ENCODE measurements at regions not wholly inside any gene's neighbourhood (a gene's known extent, or its start where the extent isn't known, plus 50 kb on each side); places are given as distances from the start of the nearest gene placed in this dataset.

DNA sequence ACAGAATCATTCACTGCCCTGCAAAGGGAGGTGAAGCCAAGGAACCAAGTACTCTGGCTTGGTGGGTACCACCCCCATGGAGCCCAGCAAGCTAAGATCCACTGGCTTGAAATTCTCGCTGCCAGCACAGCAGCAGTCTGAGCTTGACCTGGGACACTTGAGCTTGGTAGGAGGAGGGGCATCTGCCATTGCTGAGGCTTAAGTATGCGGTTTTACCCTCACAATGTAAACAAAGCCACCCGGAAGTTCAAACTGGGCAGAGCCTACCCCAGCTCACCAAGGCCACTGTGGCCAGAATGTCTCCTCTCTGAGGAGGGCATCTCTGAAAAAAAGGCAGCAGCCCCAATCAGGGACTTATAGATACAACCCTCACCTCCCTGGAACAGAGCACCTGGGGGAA lies 1050.0 kb upstream of the GHITM start:
- Histone ChIP-seq H2BK120ac (ENCODE audit: low read depth, low read length) (no peak overlapping the region), H3K4me3 (ENCODE audit: low read length in 2 of 2) (no peak overlapping the region), H3K27ac (replicated peaks; ENCODE audit: low read length) (no peak overlapping the region), H3K27me3 (ENCODE audit: control insufficient read depth in 3 of 3, insufficient read depth in 3 of 3, low read depth in 1 of 3, low read length in 3 of 3) (no peaks in the 10 kb centered on the region), H2BK12ac (ENCODE audit: low read length) (no peak overlapping the region), H3K9me3 (replicated peaks in 1 of 2; ENCODE audit: control insufficient read depth in 2 of 2, insufficient read depth in 1 of 2, low read depth in 1 of 2, low read length in 2 of 2) (no peaks in the 10 kb centered on the region), H4K91ac (ENCODE audit: low read depth, low read length, poor library complexity) (no peak overlapping the region), H3K23ac (ENCODE audit: low read depth, low read length, poor library complexity) (no peak overlapping the region), H2BK5ac (ENCODE audit: low read length) (no peak overlapping the region), H3K4ac (ENCODE audit: low read length) (no peak overlapping the region), H3K14ac (ENCODE audit: low read length) (no peak overlapping the region), H2AFZ (ENCODE audit: low read length) (no peak overlapping the region), H2AK5ac (ENCODE audit: low read depth, low read length) (no peak overlapping the region), H3K18ac (ENCODE audit: low read length) (no peak overlapping the region), H4K8ac (ENCODE audit: low read depth, low read length) (no peak overlapping the region), H3K4me2 (ENCODE audit: insufficient read depth, low read length, poor library complexity, severe bottlenecking) (no peak overlapping the region), H3K4me1 (ENCODE audit: control insufficient read depth in 2 of 2, insufficient read depth in 1 of 2, low read depth in 1 of 2, low read length in 2 of 2) (no peaks in the 10 kb centered on the region), H3K9ac (ENCODE audit: low read depth, low read length, poor library complexity) (no peak overlapping the region), H3K36me3 (replicated peaks in 1 of 2; ENCODE audit: control insufficient read depth in 2 of 2, insufficient read depth in 2 of 2, low read length in 2 of 2) (no peaks in the 10 kb centered on the region), H2BK15ac (ENCODE audit: low read length) (no peak overlapping the region), H3K79me1 (ENCODE audit: low read depth, low read length) (no peaks in the 10 kb centered on the region)
- no CpG with 5 or more reads among the region's 3 CpGs for WGBS, 2 donors (ENCODE audit: extremely low coverage in 2 of 2, insufficient read length in 2 of 2, insufficient replicate concordance in 1 of 2)
- DNase-seq (ENCODE audit: low spot score) = no peak

DNA sequence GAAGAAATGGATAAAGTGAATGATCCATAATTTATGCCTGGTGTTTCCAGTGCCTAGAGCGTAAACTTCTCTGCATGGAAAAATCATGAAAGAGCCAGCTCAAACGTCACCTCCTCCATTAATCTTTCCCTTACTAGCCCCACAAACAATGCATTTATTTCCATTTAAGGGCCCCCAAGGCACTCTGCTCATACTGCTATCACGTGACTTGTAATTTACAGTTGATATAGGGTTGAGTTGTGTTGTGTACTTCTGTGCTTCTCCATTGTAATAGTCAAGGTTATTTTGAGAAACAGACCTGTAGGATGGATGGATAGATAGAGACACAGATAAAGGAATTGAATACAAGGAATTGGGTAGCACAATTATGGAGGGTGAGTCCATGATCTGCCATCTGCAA lies 1034.7 kb upstream of the GHITM start:
- no peak overlapping the region for H3K9ac ChIP-seq (ENCODE audit: low read depth, low read length, poor library complexity)
- H3K14ac ChIP-seq (ENCODE audit: low read length) = no peak overlapping the region
- no peaks in the 10 kb centered on the region for H3K27me3 ChIP-seq (ENCODE audit: control insufficient read depth in 3 of 3, insufficient read depth in 3 of 3, low read depth in 1 of 3, low read length in 3 of 3)
- no peak overlapping the region for H2BK12ac ChIP-seq (ENCODE audit: low read length)
- H3K4me3 ChIP-seq (ENCODE audit: low read length in 2 of 2) = no peak overlapping the region
- no peak overlapping the region for H4K91ac ChIP-seq (ENCODE audit: low read depth, low read length, poor library complexity)
- no peak for DNase-seq (ENCODE audit: low spot score)
- peaks cover 0 to 5% of the 10 kb centered on the region in 2 donors for H3K9me3 ChIP-seq (replicated peaks in 1 of 2; ENCODE audit: control insufficient read depth in 2 of 2, insufficient read depth in 1 of 2, low read depth in 1 of 2, low read length in 2 of 2)
- H3K79me1 ChIP-seq (ENCODE audit: low read depth, low read length) = no peaks in the 10 kb centered on the region
- no peak overlapping the region for H3K18ac ChIP-seq (ENCODE audit: low read length)
- H2BK120ac ChIP-seq (ENCODE audit: low read depth, low read length) = no peak overlapping the region
- H3K23ac ChIP-seq (ENCODE audit: low read depth, low read length, poor library complexity) = no peak overlapping the region
- H2AFZ ChIP-seq (ENCODE audit: low read length) = no peak overlapping the region
- H2BK5ac ChIP-seq (ENCODE audit: low read length) = no peak overlapping the region
- no peak overlapping the region for H3K4me2 ChIP-seq (ENCODE audit: insufficient read depth, low read length, poor library complexity, severe bottlenecking)
- no peaks in the 10 kb centered on the region for H3K36me3 ChIP-seq (replicated peaks in 1 of 2; ENCODE audit: control insufficient read depth in 2 of 2, insufficient read depth in 2 of 2, low read length in 2 of 2)
- no peak overlapping the region for H4K8ac ChIP-seq (ENCODE audit: low read depth, low read length)
- H3K4me1 ChIP-seq (ENCODE audit: control insufficient read depth in 2 of 2, insufficient read depth in 1 of 2, low read depth in 1 of 2, low read length in 2 of 2) = no peaks in the 10 kb centered on the region
- H2AK5ac ChIP-seq (ENCODE audit: low read depth, low read length) = no peak overlapping the region
- H2BK15ac ChIP-seq (ENCODE audit: low read length) = no peak overlapping the region
- H3K27ac ChIP-seq (replicated peaks; ENCODE audit: low read length) = no peak overlapping the region
- no peak overlapping the region for H3K4ac ChIP-seq (ENCODE audit: low read length)
- no CpG with 5 or more reads among the region's 3 CpGs for WGBS, 2 donors (ENCODE audit: extremely low coverage in 2 of 2, insufficient read length in 2 of 2, insufficient replicate concordance in 1 of 2)

DNA sequence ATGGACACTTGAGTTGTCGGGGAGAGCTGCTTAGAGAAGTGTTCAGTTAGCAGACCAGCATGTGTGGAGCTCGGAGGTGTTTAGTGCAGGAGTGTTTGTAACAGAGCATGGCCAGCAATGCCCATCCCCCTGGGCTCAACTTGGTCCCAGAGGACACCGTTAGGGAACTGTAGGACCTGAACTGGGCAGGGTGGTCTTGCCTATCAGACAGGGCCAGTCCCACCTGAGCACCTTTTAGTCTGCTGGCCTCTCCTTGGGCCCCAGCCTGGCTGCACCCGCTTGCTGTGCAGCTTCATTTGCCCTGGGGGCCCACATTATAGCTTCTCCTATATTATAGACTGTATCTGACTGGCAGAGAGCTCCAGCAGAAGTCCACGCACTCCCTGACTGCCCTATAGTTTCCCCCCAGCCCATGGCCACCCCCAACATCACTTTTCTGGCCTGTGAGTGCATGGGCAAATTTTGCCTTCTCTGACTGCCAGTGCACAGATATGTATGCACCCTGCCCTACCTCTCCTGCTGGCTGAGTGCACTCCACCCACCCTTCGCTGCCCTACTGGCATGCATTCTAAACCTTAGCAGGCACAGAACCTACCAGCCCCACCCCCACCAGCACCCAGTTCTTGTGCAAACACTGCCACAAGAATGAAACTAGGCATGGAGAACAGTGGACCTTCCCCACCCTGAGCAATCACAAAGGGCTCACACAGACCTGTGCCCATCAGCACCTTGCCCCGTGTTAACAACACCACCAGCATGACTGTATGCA lies 1030.6 kb upstream of the GHITM start:
- DNase-seq (ENCODE audit: low spot score) = no peak
- Histone ChIP-seq H3K9ac (ENCODE audit: low read depth, low read length, poor library complexity) (no peak overlapping the region), H4K8ac (ENCODE audit: low read depth, low read length) (peak overlapping the region; percentile 43), H3K27ac (replicated peaks; ENCODE audit: low read length) (no peak overlapping the region), H2AK5ac (ENCODE audit: low read depth, low read length) (no peak overlapping the region), H2BK12ac (ENCODE audit: low read length) (no peak overlapping the region), H3K79me1 (ENCODE audit: low read depth, low read length) (no peaks in the 10 kb centered on the region), H2BK15ac (ENCODE audit: low read length) (no peak overlapping the region), H2BK120ac (ENCODE audit: low read depth, low read length) (no peak overlapping the region), H2AFZ (ENCODE audit: low read length) (no peak overlapping the region), H3K4me1 (ENCODE audit: control insufficient read depth in 2 of 2, insufficient read depth in 1 of 2, low read depth in 1 of 2, low read length in 2 of 2) (no peaks in the 10 kb centered on the region), H3K4ac (ENCODE audit: low read length) (no peak overlapping the region), H4K91ac (ENCODE audit: low read depth, low read length, poor library complexity) (no peak overlapping the region), H2BK5ac (ENCODE audit: low read length) (no peak overlapping the region), H3K9me3 (replicated peaks in 1 of 2; ENCODE audit: control insufficient read depth in 2 of 2, insufficient read depth in 1 of 2, low read depth in 1 of 2, low read length in 2 of 2) (peaks cover 0 to 5% of the 10 kb centered on the region in 2 donors), H3K27me3 (ENCODE audit: control insufficient read depth in 3 of 3, insufficient read depth in 3 of 3, low read depth in 1 of 3, low read length in 3 of 3) (no peaks in the 10 kb centered on the region), H3K14ac (ENCODE audit: low read length) (peak overlapping the region; percentile 59), H3K36me3 (replicated peaks in 1 of 2; ENCODE audit: control insufficient read depth in 2 of 2, insufficient read depth in 2 of 2, low read length in 2 of 2) (no peaks in the 10 kb centered on the region), H3K4me2 (ENCODE audit: insufficient read depth, low read length, poor library complexity, severe bottlenecking) (no peak overlapping the region), H3K4me3 (ENCODE audit: low read length in 2 of 2) (no peak overlapping the region), H3K18ac (ENCODE audit: low read length) (no peak overlapping the region), H3K23ac (ENCODE audit: low read depth, low read length, poor library complexity) (peak overlapping the region; percentile 22)
- no CpG with 5 or more reads among the region's 7 CpGs for WGBS, 2 donors (ENCODE audit: extremely low coverage in 2 of 2, insufficient read length in 2 of 2, insufficient replicate concordance in 1 of 2)

DNA sequence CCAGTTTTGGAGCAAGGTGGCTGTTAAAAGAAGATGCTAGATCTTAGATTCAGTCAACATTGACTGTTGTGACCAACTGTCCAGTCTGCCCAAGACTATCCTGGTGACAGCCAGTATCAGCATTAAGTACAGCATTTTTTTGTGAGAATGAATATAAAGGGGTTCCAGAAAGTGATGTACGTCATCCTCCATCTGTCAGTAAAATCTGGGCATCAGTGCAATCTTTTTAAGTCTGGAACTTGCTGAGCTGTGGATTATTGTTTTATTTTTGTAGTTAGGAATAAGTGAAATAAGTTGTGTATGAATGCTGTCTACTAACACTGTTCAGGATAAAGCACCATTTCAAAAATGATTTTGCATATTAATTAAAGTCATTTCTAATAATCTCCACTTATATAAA lies 1020.0 kb upstream of the GHITM start:
- Histone ChIP-seq H3K14ac (ENCODE audit: low read length) (no peak overlapping the region), H4K8ac (ENCODE audit: low read depth, low read length) (no peak overlapping the region), H3K4me3 (ENCODE audit: low read length in 2 of 2) (no peak overlapping the region), H2BK15ac (ENCODE audit: low read length) (no peak overlapping the region), H3K18ac (ENCODE audit: low read length) (no peak overlapping the region), H2AFZ (ENCODE audit: low read length) (no peak overlapping the region), H3K4me1 (ENCODE audit: control insufficient read depth in 2 of 2, insufficient read depth in 1 of 2, low read depth in 1 of 2, low read length in 2 of 2) (no peaks in the 10 kb centered on the region), H2BK5ac (ENCODE audit: low read length) (no peak overlapping the region), H3K79me1 (ENCODE audit: low read depth, low read length) (no peaks in the 10 kb centered on the region), H3K4ac (ENCODE audit: low read length) (no peak overlapping the region), H3K23ac (ENCODE audit: low read depth, low read length, poor library complexity) (no peak overlapping the region), H2BK12ac (ENCODE audit: low read length) (no peak overlapping the region), H2BK120ac (ENCODE audit: low read depth, low read length) (no peak overlapping the region), H3K9ac (ENCODE audit: low read depth, low read length, poor library complexity) (no peak overlapping the region), H3K27me3 (ENCODE audit: control insufficient read depth in 3 of 3, insufficient read depth in 3 of 3, low read depth in 1 of 3, low read length in 3 of 3) (no peaks in the 10 kb centered on the region), H4K91ac (ENCODE audit: low read depth, low read length, poor library complexity) (no peak overlapping the region), H3K4me2 (ENCODE audit: insufficient read depth, low read length, poor library complexity, severe bottlenecking) (no peak overlapping the region), H2AK5ac (ENCODE audit: low read depth, low read length) (no peak overlapping the region), H3K27ac (replicated peaks; ENCODE audit: low read length) (no peak overlapping the region), H3K36me3 (replicated peaks in 1 of 2; ENCODE audit: control insufficient read depth in 2 of 2, insufficient read depth in 2 of 2, low read length in 2 of 2) (no peaks in the 10 kb centered on the region), H3K9me3 (replicated peaks in 1 of 2; ENCODE audit: control insufficient read depth in 2 of 2, insufficient read depth in 1 of 2, low read depth in 1 of 2, low read length in 2 of 2) (peaks cover 0 to 3% of the 10 kb centered on the region in 2 donors)
- no peak for DNase-seq (ENCODE audit: low spot score)
- WGBS, 2 donors (ENCODE audit: extremely low coverage in 2 of 2, insufficient read length in 2 of 2, insufficient replicate concordance in 1 of 2) = no CpG with 5 or more reads among the region's 1 CpG
